ENCODE measurements at regions not wholly inside any gene's neighbourhood (a gene's known extent, or its start where the extent isn't known, plus 50 kb on each side); places are given as distances from the start of the nearest gene placed in this dataset.
A peak's percentile ranks its signal among the peaks of the same experiment; 100 is the strongest.

DNA sequence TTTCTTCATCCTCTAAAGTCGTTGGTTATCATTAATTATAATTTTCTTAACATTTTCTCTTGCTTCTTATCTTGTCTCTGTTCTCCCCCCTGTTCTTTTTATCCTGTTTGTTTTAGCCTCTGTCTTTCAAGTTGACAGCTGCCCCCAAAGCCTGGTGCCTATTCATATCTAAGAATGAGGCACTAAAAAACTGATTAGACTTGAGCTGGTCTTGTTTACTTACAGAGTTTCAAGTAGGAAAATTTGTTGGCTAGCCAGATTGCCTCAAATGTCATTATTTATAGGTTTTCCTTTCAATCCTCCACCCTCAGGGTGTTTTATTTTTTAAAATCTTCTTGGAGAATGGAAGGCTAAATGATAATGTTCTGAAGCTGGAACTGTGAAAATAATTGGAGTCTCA lies 236.0 kb downstream of the UTP18 start:
- H3K4me2 ChIP-seq (ENCODE audit: low read length): no peak overlapping the region
- H3K36me3 ChIP-seq (ENCODE audit: control insufficient read depth, insufficient read depth, low read length): no peaks in the 10 kb centered on the region
- H3K27me3 ChIP-seq (ENCODE audit: control insufficient read depth, insufficient read depth, low read length): no peaks in the 10 kb centered on the region
- peaks cover 2% of the 10 kb centered on the region for H3K79me2 ChIP-seq
- peaks cover 7% of the 10 kb centered on the region for H3K4me1 ChIP-seq
- no peak overlapping the region for H3K27ac ChIP-seq
- H2AFZ ChIP-seq: no peak overlapping the region
- TF ChIP-seq, protein P1, sequence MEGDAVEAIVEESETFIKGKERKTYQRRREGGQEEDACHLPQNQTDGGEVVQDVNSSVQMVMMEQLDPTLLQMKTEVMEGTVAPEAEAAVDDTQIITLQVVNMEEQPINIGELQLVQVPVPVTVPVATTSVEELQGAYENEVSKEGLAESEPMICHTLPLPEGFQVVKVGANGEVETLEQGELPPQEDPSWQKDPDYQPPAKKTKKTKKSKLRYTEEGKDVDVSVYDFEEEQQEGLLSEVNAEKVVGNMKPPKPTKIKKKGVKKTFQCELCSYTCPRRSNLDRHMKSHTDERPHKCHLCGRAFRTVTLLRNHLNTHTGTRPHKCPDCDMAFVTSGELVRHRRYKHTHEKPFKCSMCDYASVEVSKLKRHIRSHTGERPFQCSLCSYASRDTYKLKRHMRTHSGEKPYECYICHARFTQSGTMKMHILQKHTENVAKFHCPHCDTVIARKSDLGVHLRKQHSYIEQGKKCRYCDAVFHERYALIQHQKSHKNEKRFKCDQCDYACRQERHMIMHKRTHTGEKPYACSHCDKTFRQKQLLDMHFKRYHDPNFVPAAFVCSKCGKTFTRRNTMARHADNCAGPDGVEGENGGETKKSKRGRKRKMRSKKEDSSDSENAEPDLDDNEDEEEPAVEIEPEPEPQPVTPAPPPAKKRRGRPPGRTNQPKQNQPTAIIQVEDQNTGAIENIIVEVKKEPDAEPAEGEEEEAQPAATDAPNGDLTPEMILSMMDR (IDR thresholded peaks at IDR 0.05): peak; percentile 8
- H3K4me3 ChIP-seq (ENCODE audit: low read depth, low read length): no peak overlapping the region
- H3K9ac ChIP-seq: no peak overlapping the region
- H3K9me3 ChIP-seq (ENCODE audit: control insufficient read depth, low read length): no peaks in the 10 kb centered on the region

DNA sequence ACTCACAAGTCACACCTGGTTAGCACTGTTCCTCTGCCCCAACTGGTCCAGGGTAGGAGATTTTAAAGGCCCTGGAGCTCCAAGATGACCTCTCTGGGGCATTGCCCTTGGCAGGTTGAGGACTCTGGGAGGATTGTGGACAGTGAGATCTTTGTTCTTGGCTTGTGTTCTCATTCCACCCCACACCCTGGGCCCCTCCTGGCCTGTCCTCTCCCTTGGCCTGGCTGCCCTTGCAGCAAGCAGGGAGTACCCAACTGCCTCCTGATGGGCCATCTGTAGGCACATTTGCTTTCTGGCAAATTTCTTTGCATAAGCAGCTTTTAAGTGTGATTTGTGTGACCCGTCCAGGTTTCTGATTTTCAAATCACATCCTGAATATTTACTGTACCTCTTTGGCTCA lies 239.6 kb downstream of the UTP18 start:
- Histone ChIP-seq H3K27me3 (ENCODE audit: control insufficient read depth, insufficient read depth, low read length) (no peaks in the 10 kb centered on the region), H3K9ac (no peak overlapping the region), H3K9me3 (ENCODE audit: control insufficient read depth, low read length) (no peaks in the 10 kb centered on the region), H3K4me1 (peaks cover 7% of the 10 kb centered on the region), H3K4me3 (ENCODE audit: low read depth, low read length) (no peak overlapping the region), H3K36me3 (ENCODE audit: control insufficient read depth, insufficient read depth, low read length) (no peaks in the 10 kb centered on the region), H3K27ac (no peak overlapping the region), H2AFZ (no peak overlapping the region), H3K79me2 (peaks cover 3% of the 10 kb centered on the region), H3K4me2 (ENCODE audit: low read length) (no peak overlapping the region)
- TF ChIP-seq, protein P1 (IDR thresholded peaks at IDR 0.05): no peak

DNA sequence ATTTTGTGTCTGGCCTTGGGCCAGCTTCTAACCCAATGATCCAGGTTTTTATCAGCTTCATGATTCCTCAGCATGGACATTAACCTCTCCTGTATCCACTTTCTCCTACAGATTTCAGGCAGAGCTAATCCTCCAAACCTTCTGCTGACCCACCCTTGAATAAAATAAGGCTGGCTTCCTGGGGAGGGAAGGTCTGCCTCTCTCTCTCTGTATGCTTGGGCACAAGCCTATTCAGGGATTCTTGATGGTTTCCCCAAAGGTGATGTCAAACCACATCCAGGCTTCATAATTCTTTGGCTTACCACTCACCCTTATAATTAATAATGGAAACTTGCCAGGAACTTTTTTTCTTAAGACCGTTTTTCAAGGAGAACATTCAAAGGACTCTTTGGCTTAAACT lies 240.1 kb downstream of the UTP18 start:
- Histone ChIP-seq H3K4me1 (peaks cover 7% of the 10 kb centered on the region), H3K27ac (no peak overlapping the region), H3K9ac (no peak overlapping the region), H3K79me2 (peaks cover 3% of the 10 kb centered on the region), H3K36me3 (ENCODE audit: control insufficient read depth, insufficient read depth, low read length) (no peaks in the 10 kb centered on the region), H2AFZ (no peak overlapping the region), H3K9me3 (ENCODE audit: control insufficient read depth, low read length) (no peaks in the 10 kb centered on the region), H3K27me3 (ENCODE audit: control insufficient read depth, insufficient read depth, low read length) (no peaks in the 10 kb centered on the region), H3K4me2 (ENCODE audit: low read length) (no peak overlapping the region), H3K4me3 (ENCODE audit: low read depth, low read length) (no peak overlapping the region)
- TF ChIP-seq, protein P1 (IDR thresholded peaks at IDR 0.05): no peak

DNA sequence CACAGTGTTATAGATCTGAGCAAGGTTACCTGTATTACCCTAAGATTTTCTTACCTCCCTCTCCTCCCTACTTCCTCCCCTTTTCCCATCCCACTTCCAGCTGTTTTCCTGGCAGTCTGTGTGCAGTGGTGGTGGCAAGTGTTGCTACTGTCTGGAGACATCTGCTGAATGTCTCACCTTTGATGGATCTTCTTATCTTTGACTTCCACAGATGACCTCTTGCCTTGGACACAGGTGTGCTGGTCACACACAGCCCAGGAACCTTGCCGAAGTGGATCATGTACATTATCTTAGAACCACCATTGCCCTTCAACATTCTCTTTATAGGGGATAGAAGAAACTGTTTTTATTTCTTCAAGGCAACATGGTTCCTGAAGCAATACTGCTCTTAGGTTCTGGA lies 245.1 kb downstream of the UTP18 start:
- TF ChIP-seq, protein P1 (IDR thresholded peaks at IDR 0.05): no peak
- no peak overlapping the region for H3K27ac ChIP-seq

DNA sequence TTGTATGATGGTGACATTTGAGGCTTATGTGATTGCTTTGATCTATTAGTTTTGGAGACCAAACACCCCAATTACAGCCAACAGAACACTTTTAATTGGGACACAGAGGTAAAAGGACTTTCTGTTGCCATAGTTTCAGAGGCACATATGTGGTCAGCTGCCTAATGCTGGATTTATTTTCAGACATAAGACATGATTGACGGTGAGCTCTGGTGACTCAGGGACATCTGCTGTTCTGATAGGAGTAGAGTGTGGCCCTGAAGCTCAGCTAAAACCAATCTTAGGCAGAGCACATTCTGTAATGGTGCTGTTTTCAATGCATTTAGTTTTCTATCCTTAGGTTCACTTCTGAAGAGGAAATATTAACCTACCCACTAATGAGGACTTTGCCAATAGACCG lies 247.1 kb downstream of the UTP18 start:
- Histone ChIP-seq H3K36me3 (ENCODE audit: control insufficient read depth, insufficient read depth, low read length) (no peaks in the 10 kb centered on the region), H3K9me3 (ENCODE audit: control insufficient read depth, low read length) (no peaks in the 10 kb centered on the region), H3K4me1 (no peaks in the 10 kb centered on the region), H3K4me3 (ENCODE audit: low read depth, low read length) (no peak overlapping the region), H3K27ac (no peak overlapping the region), H3K4me2 (ENCODE audit: low read length) (no peak overlapping the region), H3K9ac (no peak overlapping the region), H3K27me3 (ENCODE audit: control insufficient read depth, insufficient read depth, low read length) (no peaks in the 10 kb centered on the region), H2AFZ (no peak overlapping the region), H3K79me2 (peaks cover 2% of the 10 kb centered on the region)
- TF ChIP-seq, protein P1 (IDR thresholded peaks at IDR 0.05): no peak

More for the DNA sequence above, 245.1 kb downstream of the UTP18 start:
- Histone ChIP-seq H3K4me1 (peaks cover 6% of the 10 kb centered on the region), H3K27me3 (ENCODE audit: control insufficient read depth, insufficient read depth, low read length) (no peaks in the 10 kb centered on the region), H3K4me3 (ENCODE audit: low read depth, low read length) (no peak overlapping the region), H3K9ac (no peak overlapping the region), H2AFZ (no peak overlapping the region), H3K79me2 (peaks cover 5% of the 10 kb centered on the region), H3K4me2 (ENCODE audit: low read length) (no peak overlapping the region), H3K36me3 (ENCODE audit: control insufficient read depth, insufficient read depth, low read length) (no peaks in the 10 kb centered on the region), H3K9me3 (ENCODE audit: control insufficient read depth, low read length) (no peaks in the 10 kb centered on the region)

All from parathyroid adenoma (tissue), 2 donors.